ENCODE measurements at regions not wholly inside any gene's neighbourhood (a gene's known extent, or its start where the extent isn't known, plus 50 kb on each side); places are given as distances from the start of the nearest gene placed in this dataset.

GRCh38 chr7:24341691-24342413 lies 57.9 kb downstream of the NPY start:
- no peak for DNase-seq

GRCh38 chr7:24343614-24344013 lies 59.6 kb downstream of the NPY start:
- DNase-seq: no peak

GRCh38 chr7:24346129-24346528 lies 62.1 kb downstream of the NPY start:
- DNase-seq: no peak

DNA sequence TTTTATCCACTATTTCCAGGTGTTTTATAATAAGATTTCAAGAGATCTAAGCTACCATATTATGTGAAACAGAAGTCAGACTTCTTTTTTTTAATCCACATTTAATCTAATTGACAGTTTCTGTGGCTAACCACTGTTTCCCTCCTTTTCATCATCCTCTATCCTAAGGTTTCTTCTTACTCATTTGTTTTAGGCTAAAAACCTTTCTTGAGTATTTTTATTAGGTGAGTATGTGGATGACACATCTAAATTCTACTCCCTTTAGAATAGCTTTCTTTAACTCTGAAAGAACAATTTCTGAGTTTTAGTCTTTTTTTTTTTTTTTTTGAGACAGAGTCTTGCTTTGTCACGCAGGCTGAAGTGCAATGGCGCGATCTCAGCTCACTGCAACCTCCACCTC lies 62.7 kb downstream of the NPY start:
- no peak for DNase-seq

GRCh38 chr7:24349339-24349738 lies 65.3 kb downstream of the NPY start:
- DNase-seq: no peak

DNA sequence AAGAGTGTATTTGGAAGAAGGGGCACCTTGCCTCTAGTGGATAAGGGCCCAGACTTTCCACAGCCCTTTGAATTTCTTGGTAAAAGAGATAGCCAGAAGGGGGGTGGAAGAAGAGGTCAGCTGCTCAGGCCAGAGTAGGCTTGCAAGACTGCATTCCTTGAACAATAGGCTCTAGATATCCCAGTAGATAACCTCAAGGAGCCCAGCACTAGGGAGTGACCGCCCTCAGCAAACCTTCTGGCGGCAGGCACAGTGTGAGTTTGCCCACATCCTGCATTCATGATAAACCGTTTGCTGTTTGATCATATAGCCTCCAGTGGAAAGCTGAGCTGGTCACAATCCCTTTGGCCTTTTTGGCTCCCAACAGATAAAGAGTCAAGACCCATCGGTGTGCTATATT lies 70.5 kb downstream of the NPY start:
- no peak for DNase-seq

DNA sequence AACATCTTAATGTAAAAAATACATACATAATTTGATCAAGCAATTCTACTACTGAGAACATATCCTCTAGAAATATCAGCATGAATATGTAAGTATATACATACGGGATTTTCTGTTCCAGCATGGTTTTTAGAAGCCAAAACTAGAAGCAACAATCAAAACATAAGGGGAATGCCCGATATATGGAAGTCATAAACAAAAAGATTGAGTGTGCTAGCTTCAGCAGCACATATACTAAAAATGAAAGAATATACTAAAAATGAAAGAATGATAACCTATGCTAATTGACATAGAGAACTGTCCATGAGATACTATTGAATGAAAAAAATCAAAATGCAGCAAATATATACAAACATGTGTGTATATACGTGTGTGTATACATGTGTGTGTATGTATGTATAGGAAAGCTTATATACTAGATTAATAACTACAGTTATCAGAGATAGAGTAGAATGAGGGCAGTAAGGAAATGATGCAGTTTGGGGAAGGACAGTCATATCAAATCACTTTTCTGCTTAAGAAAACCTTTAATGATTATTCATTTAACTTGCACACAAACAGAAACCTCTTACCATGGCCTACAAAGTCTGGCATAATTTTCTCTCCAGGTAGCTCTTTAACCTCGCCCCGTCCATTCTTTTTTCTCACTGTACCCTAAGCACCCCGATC lies 72.9 kb downstream of the NPY start:
- DNase-seq: no peak

DNA sequence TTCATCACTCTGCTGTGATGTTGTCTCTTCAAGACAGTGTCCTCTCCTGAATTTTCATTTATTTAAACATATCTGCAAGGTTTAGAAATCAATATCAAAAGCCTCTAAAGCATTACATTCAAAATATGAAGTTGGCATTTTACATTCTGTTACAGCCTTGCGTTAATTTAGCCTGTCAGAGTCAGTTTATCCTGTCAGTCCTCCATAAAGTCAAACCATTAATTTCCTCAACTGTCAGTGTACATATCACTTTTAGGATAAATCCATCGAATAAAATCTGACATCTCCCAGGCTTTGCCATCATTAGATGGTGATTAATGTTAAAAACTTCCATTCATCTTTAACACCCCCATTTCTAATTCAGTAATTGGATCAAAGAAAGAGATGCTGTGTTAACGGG lies 77.0 kb downstream of the NPY start:
- DNase-seq: no peak

- DNase-seq: no peak
Observed at GRCh38 chr7:24365606-24366005, 81.6 kb downstream of the NPY start.

GRCh38 chr7:24366876-24367275 lies 82.9 kb downstream of the NPY start:
- no peak for DNase-seq

DNA sequence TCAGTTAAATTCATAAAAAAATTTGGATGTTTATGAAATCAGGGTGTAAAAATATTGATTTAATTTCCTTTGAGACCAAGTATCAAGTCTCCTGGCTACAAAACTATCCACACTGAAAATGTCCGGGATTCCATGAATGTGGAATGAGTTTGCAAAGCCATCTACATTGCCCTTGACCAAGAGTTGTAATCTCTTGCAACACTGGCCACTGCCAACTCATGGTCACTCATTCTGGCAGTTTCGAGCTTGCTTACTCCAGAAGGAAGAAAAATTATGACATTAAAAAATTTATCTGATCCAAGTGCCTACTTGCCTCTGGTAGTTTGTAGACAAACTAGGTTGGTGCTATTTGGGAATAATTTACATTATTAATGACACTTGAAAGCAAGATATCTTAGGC lies 84.2 kb downstream of the NPY start:
- no peak for DNase-seq

- DNase-seq: no peak
Observed at GRCh38 chr7:24370541-24370940, 86.6 kb downstream of the NPY start.

- DNase-seq: no peak
Observed at GRCh38 chr7:24372961-24373955, 89.3 kb downstream of the NPY start.

- DNase-seq: no peak
Observed at GRCh38 chr7:24378871-24379616, 95.1 kb downstream of the NPY start.

GRCh38 chr7:24381894-24382505 lies 98.0 kb downstream of the NPY start:
- DNase-seq: no peak

DNA sequence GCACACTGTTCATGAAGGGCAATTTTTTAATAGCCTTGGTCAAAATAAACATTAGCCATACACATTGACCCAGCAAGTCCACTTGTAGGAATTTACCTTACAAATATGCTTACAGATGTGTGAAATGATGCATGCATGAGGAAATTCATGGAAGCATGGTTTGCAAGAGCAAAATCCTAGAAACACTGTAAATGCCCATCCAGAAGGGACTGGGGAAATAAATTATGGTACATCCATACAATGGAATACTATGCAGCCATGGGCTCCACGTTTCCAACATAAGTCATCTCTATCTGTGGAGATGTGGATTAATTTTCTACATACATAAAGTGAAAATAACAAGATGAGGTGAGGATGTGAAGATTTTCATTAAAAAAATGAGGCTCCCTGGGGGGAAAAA lies 99.1 kb downstream of the NPY start:
- DNase-seq: no peak

DNA sequence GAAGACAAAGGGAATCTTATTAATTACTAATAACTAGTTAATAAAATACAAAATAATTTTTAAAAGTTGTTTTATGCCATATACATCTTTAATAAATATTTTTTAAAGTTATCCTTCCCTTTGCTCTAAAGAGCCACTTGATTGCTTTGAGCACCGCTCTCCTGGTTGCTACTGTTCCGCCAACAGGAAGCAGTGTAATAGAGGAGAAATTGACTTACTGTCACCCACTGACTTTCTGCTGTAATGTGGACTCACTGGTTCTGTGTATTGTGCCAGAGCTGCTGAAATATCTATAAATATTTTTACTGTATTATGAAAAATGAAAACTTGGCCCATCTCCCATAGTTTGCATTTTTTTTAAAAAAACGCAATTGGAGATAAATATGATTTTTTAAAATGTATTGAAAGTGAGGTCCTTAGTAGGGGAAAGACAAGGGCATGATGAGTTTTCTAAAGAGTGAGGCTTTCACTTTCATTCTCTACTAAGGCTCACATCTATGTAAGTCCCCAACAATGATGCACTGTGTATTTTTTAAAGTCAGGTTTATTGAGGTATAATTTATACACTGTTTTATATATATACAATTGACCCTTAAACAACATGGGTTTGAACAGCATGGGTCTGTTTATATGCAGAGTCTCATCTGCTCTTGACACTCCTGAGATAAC lies 100.5 kb downstream of the NPY start:
- peak in 1 of 2 donors; percentile 13 for DNase-seq

GRCh38 chr7:24388212-24388611 lies 104.2 kb downstream of the NPY start:
- no peak for DNase-seq

DNA sequence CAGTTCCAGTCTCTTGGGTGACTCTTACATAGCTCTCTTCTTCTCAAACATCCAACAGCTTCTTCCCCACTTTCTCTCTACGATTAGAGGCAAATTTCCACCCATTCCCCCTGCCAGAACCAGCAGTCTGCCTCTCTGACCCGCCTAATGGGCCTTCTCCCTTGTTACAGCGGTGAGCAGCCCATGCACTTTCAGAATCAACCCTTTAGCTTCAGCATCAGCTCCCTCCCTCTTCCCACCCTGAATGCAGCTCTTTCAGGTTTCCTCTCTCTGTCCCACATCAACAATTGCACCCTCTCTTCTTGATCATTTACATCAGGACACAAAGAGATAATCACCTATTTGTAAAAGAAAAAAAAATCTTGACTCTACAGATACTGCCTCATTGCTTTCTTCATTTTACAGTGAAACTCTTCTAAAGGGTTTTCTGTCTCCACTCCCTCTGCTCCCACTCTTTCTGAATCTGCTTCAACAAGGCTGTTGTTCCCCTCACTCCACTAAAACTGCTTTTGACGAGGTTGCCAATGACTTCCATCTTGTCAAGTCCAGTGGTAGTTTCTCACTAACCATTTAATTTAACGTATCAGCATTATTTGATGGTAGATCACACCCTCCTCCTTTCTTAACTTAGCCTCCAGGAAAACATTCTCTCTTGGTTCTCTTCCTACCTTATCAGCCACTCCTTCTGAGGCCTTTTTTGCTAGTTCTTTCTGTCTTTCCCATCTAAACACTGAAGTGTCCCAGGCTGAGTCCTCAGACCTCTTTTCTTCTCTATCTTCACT lies 106.6 kb downstream of the NPY start:
- DNase-seq: no peak

DNA sequence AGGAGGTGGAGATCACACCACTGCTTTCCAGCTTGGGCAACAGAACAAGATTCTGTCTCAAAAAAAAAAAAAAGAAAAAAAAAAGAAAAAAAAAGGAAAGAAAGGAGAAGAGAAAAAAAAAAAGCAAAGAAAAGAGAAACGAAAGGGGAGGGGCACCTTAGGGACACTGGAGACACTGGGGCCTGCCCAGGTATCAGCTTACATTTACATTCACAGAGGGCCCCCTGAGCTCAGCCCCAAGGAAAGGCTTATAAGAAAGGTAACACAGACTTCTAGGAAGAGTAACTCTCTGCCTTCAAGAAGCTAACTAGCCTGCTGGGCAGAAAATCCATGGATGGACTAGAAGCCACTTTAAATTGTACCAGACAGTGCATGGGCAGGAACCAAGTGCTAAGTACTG lies 108.8 kb downstream of the NPY start:
- DNase-seq: no peak

DNA sequence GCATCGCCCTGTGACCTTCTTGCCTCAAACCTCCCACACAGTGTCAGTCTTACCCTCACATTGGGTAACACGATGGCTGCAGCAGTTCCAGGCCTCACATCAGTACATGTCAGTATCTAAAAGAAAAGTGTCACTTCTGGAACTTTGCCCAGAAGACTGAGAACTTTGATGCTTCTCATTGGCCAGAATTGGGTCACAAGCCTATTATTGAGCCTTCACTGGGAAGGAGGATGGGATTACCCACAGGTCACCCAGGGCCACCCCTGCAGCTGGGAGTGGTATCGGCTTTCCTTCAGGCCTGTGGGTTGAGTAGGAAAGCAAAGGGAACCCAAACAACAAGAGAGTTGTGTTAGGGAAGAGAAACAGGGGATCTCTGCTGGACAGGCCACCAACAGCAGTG lies 111.5 kb downstream of the NPY start:
- DNase-seq: no peak
